ENCODE measurements at regions not wholly inside any gene's neighbourhood (a gene's known extent, or its start where the extent isn't known, plus 50 kb on each side); places are given as distances from the start of the nearest gene placed in this dataset.

- H3K27ac ChIP-seq (ENCODE audit: low read depth, low read length): no peak overlapping the region
- no peaks in the 10 kb centered on the region for H3K27me3 ChIP-seq (ENCODE audit: control insufficient read depth, insufficient read depth, low read length, poor library complexity, severe bottlenecking)
- H3K4me1 ChIP-seq (ENCODE audit: control insufficient read depth, insufficient read depth, low read length): peaks cover 5% of the 10 kb centered on the region
- no peak overlapping the region for H3K9ac ChIP-seq (ENCODE audit: extremely low read depth, low read length, poor library complexity, severe bottlenecking)
- peaks cover 6% of the 10 kb centered on the region for H3K9me3 Mint-ChIP-seq
- H3K4me3 ChIP-seq (ENCODE audit: low read length): no peak overlapping the region
- peaks cover 35% of the 10 kb centered on the region for H3K4me1 Mint-ChIP-seq
- H3K36me3 ChIP-seq (ENCODE audit: control insufficient read depth, insufficient read depth, low read length): no peaks in the 10 kb centered on the region
- H3K27me3 Mint-ChIP-seq (ENCODE audit: insufficient read depth): no peaks in the 10 kb centered on the region
- DNase-seq: no peak
- H3K9me3 ChIP-seq (ENCODE audit: control insufficient read depth, low read length): peaks cover 6% of the 10 kb centered on the region
- WGBS, 2 experiments (ENCODE audit: insufficient coverage in 1 of 2, insufficient read length in 1 of 2): 67 to 88% methylated on average over 1 to 2 of the region's 2 CpGs
- no peak overlapping the region for H3K4me3 Mint-ChIP-seq
- no peak for TF ChIP-seq CTCF (conservative IDR thresholded peaks at IDR 0.05)
- H3K27ac Mint-ChIP-seq: no peak overlapping the region
- no peaks in the 10 kb centered on the region for H3K36me3 Mint-ChIP-seq (ENCODE audit: low read depth)
These were observed 261.0 kb upstream of the KIF2A start for GRCh38 chr5:62044989-62045388.

GRCh38 chr5:62046191-62046590, 259.8 kb upstream of the KIF2A start:
- WGBS, 2 experiments (ENCODE audit: insufficient coverage in 1 of 2, insufficient read length in 1 of 2): 91% methylated on average over 1 of the region's 1 CpG; no CpG with 5 or more reads in 1 of the 2 experiments
- H3K4me3 Mint-ChIP-seq: no peak overlapping the region
- H3K27me3 Mint-ChIP-seq (ENCODE audit: insufficient read depth): no peaks in the 10 kb centered on the region

GRCh38 chr5:62051747-62052146, 254.3 kb upstream of the KIF2A start:
- 89% methylated on average over 1 of the region's 1 CpG; no CpG with 5 or more reads in 1 of the 2 experiments for WGBS, 2 experiments (ENCODE audit: insufficient coverage in 1 of 2, insufficient read length in 1 of 2)
- Histone ChIP-seq H3K36me3 (ENCODE audit: control insufficient read depth, insufficient read depth, low read length) (no peaks in the 10 kb centered on the region), H3K4me1 (ENCODE audit: control insufficient read depth, insufficient read depth, low read length) (no peaks in the 10 kb centered on the region), H3K27me3 (ENCODE audit: control insufficient read depth, insufficient read depth, low read length, poor library complexity, severe bottlenecking) (no peaks in the 10 kb centered on the region), H3K27ac (ENCODE audit: low read depth, low read length) (no peak overlapping the region), H3K9me3 (ENCODE audit: control insufficient read depth, low read length) (no peaks in the 10 kb centered on the region), H3K9ac (ENCODE audit: extremely low read depth, low read length, poor library complexity, severe bottlenecking) (no peak overlapping the region), H3K4me3 (ENCODE audit: low read length) (no peak overlapping the region)
- no peaks in the 10 kb centered on the region for H3K27me3 Mint-ChIP-seq (ENCODE audit: insufficient read depth)
- peaks cover 8% of the 10 kb centered on the region for H3K9me3 Mint-ChIP-seq
- H3K36me3 Mint-ChIP-seq (ENCODE audit: low read depth): no peaks in the 10 kb centered on the region
- DNase-seq: no peak
- no peak overlapping the region for H3K4me3 Mint-ChIP-seq
- H3K27ac Mint-ChIP-seq: no peak overlapping the region
- TF ChIP-seq CTCF (conservative IDR thresholded peaks at IDR 0.05): no peak
- H3K4me1 Mint-ChIP-seq: peaks cover 4% of the 10 kb centered on the region

More at GRCh38 chr5:62046191-62046590, 259.8 kb upstream of the KIF2A start:
- H3K9me3 Mint-ChIP-seq: peaks cover 6% of the 10 kb centered on the region
- Histone ChIP-seq H3K27me3 (ENCODE audit: control insufficient read depth, insufficient read depth, low read length, poor library complexity, severe bottlenecking) (no peaks in the 10 kb centered on the region), H3K36me3 (ENCODE audit: control insufficient read depth, insufficient read depth, low read length) (no peaks in the 10 kb centered on the region), H3K4me3 (ENCODE audit: low read length) (no peak overlapping the region), H3K4me1 (ENCODE audit: control insufficient read depth, insufficient read depth, low read length) (peaks cover 3% of the 10 kb centered on the region), H3K9ac (ENCODE audit: extremely low read depth, low read length, poor library complexity, severe bottlenecking) (no peak overlapping the region), H3K9me3 (ENCODE audit: control insufficient read depth, low read length) (peaks cover 6% of the 10 kb centered on the region), H3K27ac (ENCODE audit: low read depth, low read length) (no peak overlapping the region)
- no peak for TF ChIP-seq CTCF (conservative IDR thresholded peaks at IDR 0.05)
- H3K4me1 Mint-ChIP-seq: peaks cover 31% of the 10 kb centered on the region
- H3K27ac Mint-ChIP-seq: no peak overlapping the region
- H3K36me3 Mint-ChIP-seq (ENCODE audit: low read depth): no peaks in the 10 kb centered on the region
- no peak for DNase-seq
